ENCODE measurements at regions not wholly inside any gene's neighbourhood (a gene's known extent, or its start where the extent isn't known, plus 50 kb on each side); places are given as distances from the start of the nearest gene placed in this dataset.

DNA sequence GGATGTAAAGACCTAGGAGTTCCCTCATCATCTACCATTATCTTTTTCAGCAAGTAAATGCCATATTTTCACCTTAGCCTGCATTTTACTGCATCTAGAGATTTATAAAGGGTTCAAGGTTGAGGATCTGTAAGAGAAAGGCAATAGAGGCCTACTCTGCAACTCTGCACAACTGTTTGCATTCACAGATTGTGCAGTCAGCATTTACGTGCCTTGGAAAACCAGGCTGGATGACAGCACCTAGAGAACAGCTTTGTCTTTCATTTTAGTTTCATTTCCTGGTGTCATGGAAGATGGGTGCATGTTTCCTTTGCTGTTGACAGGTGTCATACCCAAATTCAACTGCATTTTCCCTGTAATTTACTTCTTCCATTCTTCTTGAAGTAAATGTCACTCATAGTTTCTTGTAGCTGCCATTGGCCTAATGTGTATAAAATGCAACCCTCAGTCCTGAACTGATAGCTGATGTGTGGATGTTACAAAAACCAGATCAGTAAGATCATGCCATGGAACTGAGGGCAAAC, 817.5 kb downstream of the SQOR start:
- Mint-ChIP-seq H3K36me3 (ENCODE audit: low read depth) (no peaks in the 10 kb centered on the region), H3K4me3 (no peak overlapping the region), H3K27ac (no peak overlapping the region), H3K4me1 (ENCODE audit: low read depth) (no peaks in the 10 kb centered on the region), H3K27me3 (no peaks in the 10 kb centered on the region), H3K9me3 (peaks cover 4% of the 10 kb centered on the region)

DNA sequence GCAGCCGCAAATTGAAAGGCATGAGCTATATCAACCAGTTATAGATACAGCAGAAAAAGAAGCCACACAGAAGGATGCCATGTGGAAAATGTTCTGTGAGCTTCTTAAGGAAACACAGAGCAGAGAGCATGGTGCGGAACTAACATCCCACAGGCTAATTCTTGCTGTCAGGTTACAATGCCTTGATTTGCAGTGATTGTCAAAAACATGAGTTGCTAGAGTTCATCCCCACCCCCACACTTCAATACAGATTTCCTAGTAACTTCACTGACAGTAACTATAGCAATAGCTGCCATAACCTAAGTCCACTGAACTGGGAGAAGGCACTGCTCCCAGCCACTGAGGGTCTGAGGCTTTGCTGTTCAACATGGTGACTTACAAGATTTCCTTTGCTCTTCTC, 821.6 kb downstream of the SQOR start:
- Mint-ChIP-seq H3K27ac (no peak overlapping the region), H3K36me3 (ENCODE audit: low read depth) (no peaks in the 10 kb centered on the region), H3K4me3 (no peak overlapping the region), H3K9me3 (peaks cover 13% of the 10 kb centered on the region), H3K4me1 (ENCODE audit: low read depth) (no peaks in the 10 kb centered on the region), H3K27me3 (no peaks in the 10 kb centered on the region)

DNA sequence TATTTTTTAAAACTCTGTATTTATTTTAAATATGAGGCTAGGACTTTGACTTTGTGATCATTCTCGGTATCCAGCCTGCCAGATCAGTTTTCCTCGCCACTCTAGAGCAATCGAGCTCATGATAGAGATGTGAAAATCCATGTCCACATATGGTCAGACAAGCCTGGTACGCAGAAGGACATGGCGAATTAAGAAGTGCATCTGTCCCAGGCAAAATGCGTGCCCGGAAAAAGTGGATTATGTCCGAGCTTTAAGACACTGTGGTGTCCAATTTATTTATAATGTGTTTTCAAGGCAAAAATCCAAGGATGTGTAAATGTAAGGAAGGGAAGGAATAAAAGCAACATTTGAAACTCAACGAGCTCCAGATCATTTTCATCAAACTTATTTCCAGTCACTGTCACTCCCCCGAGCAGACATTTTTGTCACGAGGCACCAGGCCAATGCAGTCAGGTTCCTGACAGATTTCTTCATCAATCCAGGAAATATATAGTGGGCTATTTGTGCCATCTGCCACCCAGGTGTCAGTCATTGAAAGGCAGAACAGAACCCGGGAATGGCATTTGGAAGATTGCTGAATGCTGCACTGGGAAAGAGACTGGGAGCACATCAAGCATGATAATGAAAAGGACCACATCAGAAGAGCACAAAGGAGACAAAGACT, 825.7 kb downstream of the SQOR start:
- Mint-ChIP-seq H3K9me3 (peaks cover 19% of the 10 kb centered on the region), H3K27ac (no peak overlapping the region), H3K4me1 (ENCODE audit: low read depth) (no peaks in the 10 kb centered on the region), H3K36me3 (ENCODE audit: low read depth) (no peaks in the 10 kb centered on the region), H3K27me3 (no peaks in the 10 kb centered on the region), H3K4me3 (no peak overlapping the region)

DNA sequence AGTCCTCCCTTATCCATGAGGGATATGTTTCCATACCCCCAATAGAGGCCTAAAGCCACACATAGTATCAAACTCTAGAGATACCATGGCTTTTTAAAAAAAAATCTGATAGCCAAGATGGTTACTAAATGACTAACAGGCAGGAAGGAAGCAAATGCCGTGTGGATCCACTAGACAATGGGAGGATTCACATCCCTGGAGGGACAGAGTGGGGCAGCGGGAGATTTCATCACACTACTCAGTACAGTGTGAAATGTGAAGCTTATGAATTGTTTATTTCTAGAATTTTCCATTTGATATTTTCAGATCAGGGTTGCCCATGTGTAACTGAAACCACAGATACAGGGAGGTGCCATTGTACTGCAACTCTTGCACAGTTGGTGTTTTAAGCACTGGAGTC, 826.6 kb downstream of the SQOR start:
- Mint-ChIP-seq H3K36me3 (ENCODE audit: low read depth) (no peaks in the 10 kb centered on the region), H3K9me3 (peaks cover 19% of the 10 kb centered on the region), H3K4me1 (ENCODE audit: low read depth) (no peaks in the 10 kb centered on the region), H3K4me3 (no peak overlapping the region), H3K27ac (no peak overlapping the region), H3K27me3 (no peaks in the 10 kb centered on the region)

DNA sequence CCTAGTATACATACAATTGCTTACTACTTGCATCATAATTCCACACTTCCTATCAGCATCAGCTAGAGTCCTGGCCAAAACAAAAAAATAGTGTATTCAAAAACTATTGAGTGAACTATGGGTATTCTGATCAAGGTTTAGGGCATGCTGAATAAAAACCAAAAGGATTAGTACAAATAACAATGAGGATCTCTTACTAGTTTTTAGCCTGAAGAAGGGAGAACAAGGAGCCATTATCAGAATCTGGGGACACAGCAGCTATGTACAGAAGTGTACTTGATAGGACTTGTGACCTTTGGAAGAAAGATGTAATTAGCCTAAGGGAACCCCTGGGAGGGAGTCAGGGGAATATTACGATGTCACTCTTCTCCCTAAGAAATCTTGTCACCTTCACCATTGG, 832.2 kb downstream of the SQOR start:
- no peak overlapping the region for H3K4me3 Mint-ChIP-seq
- no peaks in the 10 kb centered on the region for H3K27me3 Mint-ChIP-seq
- H3K9me3 Mint-ChIP-seq, result peaks cover 8% of the 10 kb centered on the region
- H3K27ac Mint-ChIP-seq, result no peak overlapping the region
- H3K4me1 Mint-ChIP-seq (ENCODE audit: low read depth), result no peaks in the 10 kb centered on the region
- H3K36me3 Mint-ChIP-seq (ENCODE audit: low read depth), result no peaks in the 10 kb centered on the region

DNA sequence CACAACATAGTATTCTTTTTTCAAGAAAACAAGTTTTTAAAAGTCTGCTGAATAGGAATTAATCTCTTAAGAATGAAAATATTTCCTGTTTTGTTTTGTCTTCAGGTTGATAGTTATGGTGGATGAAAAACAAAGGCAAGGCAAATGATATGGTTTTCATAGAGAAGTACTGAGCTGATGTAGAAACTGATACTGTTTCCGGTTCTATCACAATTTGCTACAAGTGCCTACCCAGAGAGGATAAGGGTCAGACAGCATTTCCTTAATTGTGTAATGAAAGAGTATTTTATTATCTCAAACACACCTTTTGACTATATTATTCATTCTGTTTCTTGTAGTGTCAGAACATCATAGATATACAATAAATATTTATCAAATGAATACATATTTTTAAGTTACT, 836.3 kb downstream of the SQOR start:
- H3K36me3 Mint-ChIP-seq (ENCODE audit: low read depth), result no peaks in the 10 kb centered on the region
- no peak overlapping the region for H3K27ac Mint-ChIP-seq
- H3K9me3 Mint-ChIP-seq, result peaks cover 7% of the 10 kb centered on the region
- no peaks in the 10 kb centered on the region for H3K4me1 Mint-ChIP-seq (ENCODE audit: low read depth)
- no peak overlapping the region for H3K4me3 Mint-ChIP-seq
- H3K27me3 Mint-ChIP-seq, result no peaks in the 10 kb centered on the region

DNA sequence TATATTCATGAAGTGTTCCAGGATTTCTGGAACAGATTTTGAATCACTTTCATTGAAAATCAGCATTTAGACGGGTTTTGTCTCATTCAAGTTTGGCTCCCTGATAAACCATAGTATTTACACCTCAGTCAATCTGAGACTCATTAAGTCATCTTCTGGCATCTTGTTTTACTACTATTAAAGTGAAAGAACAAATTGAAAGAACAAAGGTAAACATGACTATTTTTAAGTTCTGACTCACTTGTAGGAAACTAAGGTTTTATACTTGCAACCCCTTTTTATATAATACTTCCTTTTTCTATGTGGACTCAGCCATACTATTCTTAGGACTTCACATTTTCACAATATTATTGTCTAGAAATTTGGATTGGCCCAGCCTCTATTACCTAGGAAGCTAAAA, 854.4 kb downstream of the SQOR start:
- no peaks in the 10 kb centered on the region for H3K27me3 Mint-ChIP-seq
- H3K9me3 Mint-ChIP-seq, result peaks cover 14% of the 10 kb centered on the region
- no peak overlapping the region for H3K4me3 Mint-ChIP-seq
- H3K27ac Mint-ChIP-seq, result no peak overlapping the region
- H3K36me3 Mint-ChIP-seq (ENCODE audit: low read depth), result no peaks in the 10 kb centered on the region
- H3K4me1 Mint-ChIP-seq (ENCODE audit: low read depth), result no peaks in the 10 kb centered on the region

DNA sequence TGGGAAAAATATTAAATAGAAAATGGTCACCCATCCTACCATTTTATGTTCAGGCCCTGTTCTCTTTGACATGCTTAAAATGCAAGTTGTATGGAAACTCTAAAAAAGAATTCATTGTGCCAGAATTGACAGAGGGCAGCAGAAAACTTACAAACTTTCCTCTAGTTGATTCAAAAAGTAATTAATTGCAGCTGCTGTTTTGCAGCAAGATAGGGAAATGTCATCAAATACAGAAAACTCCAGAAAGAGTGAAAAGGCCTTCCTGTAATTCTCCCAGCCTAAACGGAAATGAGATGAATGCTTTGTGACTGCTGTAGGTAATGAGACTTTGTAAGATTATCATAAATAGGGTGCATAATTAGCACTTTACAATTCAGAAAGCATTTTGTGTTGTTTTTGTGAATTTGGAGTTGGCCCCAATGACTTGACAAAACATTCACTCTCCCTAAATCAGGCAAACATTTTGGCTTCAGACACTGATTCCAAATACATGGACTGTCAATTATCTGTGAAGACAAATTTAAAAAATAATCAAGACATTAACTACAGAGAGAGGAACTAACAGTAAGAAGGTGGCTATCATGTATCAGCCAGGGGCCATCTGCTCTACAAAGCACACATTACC, 861.8 kb downstream of the SQOR start:
- no peaks in the 10 kb centered on the region for H3K4me1 Mint-ChIP-seq (ENCODE audit: low read depth)
- H3K4me3 Mint-ChIP-seq, result no peak overlapping the region
- peaks cover 22% of the 10 kb centered on the region for H3K9me3 Mint-ChIP-seq
- no peak overlapping the region for H3K27ac Mint-ChIP-seq
- no peaks in the 10 kb centered on the region for H3K36me3 Mint-ChIP-seq (ENCODE audit: low read depth)
- no peaks in the 10 kb centered on the region for H3K27me3 Mint-ChIP-seq

DNA sequence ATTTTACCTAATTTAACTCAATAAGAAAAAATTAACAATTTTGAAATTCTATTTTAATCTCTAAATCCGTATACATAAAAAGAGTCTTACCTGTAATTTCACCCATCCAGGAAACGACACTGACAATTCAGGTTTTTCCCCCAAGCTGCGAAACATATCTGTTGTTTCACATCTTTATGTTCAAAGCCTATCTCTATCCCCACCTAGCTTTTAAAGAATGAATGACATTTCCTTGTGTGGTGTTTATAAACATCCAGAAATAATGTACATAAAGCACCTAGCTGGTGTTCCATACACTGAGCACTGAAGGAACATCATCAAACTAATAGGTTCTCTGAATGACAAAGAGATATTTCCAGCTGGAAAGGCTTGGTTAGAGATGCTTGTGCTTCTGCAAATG, 867.8 kb downstream of the SQOR start:
- Mint-ChIP-seq H3K4me1 (ENCODE audit: low read depth) (no peaks in the 10 kb centered on the region), H3K4me3 (no peak overlapping the region), H3K27ac (no peak overlapping the region), H3K27me3 (no peaks in the 10 kb centered on the region), H3K9me3 (peaks cover 10% of the 10 kb centered on the region), H3K36me3 (ENCODE audit: low read depth) (no peaks in the 10 kb centered on the region)

DNA sequence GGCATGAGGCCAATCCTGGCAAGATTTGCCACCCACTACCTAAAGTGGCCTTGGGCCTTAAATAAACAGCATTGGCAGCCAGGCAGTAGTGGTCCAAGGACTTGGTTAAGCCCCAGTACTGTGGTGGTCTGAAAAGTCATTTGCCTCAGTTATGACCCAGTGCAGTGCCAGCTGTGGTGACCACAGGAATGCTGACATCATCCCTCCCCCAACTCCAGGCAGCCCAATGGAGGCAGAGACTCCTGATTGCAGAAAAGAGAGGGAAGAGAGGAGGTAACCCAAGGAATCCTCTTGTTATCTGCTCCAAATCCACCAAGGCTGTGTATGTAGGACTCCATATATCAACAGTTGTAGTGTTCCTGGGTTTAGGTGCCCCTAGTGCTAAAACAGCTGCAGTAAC, 883.6 kb downstream of the SQOR start:
- Mint-ChIP-seq H3K27me3 (no peaks in the 10 kb centered on the region), H3K4me3 (no peak overlapping the region), H3K36me3 (ENCODE audit: low read depth) (no peaks in the 10 kb centered on the region), H3K4me1 (ENCODE audit: low read depth) (no peaks in the 10 kb centered on the region), H3K27ac (no peak overlapping the region), H3K9me3 (peaks cover 8% of the 10 kb centered on the region)

DNA sequence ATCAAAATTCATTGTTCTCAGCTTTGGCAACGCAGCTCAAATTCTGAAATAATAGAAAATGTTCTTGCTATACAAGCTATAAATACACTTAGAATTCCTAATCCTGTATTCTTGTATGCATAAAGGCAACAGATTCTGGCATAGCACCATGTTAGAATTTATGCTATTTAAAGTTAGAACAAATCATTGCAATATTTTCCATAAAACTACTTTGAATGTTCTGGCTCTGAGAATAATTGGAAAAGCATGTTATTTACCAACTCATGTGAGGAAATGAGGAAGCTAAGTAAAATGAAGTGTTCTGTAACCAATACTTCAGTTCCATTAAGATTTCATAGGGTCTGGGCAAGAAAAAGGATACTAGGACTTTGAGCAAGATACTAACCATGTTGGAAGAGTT, 888.9 kb downstream of the SQOR start:
- Mint-ChIP-seq H3K9me3 (peaks cover 18% of the 10 kb centered on the region), H3K27ac (no peak overlapping the region), H3K4me3 (no peak overlapping the region), H3K27me3 (no peaks in the 10 kb centered on the region), H3K4me1 (ENCODE audit: low read depth) (no peaks in the 10 kb centered on the region), H3K36me3 (ENCODE audit: low read depth) (no peaks in the 10 kb centered on the region)

DNA sequence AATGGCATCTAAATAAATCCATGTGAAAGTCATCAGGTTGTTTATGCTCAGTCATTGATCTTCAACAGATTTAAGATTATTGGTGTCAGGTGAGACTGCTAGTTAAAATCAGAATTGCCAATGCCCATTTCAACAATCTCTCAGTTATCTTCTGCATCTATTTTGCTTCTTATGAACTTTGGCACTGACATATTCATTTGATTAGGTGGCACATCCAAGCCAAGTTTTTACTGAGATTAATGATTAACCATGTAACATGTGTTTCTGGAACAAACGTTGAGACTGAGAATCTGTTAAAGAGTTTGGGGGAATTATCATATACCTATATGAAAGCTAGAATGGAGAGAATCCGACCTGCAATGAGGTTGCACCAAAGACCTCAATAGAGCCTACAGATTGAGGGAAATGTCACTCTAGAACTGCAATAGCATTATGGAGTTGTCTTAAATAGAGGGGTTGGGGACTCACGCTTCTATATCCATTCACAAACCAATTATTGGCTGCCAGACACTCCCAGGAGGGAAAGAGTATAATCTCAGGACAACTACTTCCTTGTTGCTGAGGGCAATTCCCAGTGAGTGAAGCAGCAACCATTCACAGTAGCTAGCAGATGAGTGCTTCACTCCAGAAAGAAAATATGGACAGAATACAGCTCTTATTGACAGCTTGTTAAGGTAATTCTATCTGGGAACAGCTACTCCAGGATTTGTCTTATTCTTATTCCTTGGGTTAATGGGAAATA, 891.3 kb downstream of the SQOR start:
- H3K27me3 Mint-ChIP-seq, result no peaks in the 10 kb centered on the region
- no peaks in the 10 kb centered on the region for H3K4me1 Mint-ChIP-seq (ENCODE audit: low read depth)
- no peak overlapping the region for H3K27ac Mint-ChIP-seq
- no peaks in the 10 kb centered on the region for H3K36me3 Mint-ChIP-seq (ENCODE audit: low read depth)
- peaks cover 17% of the 10 kb centered on the region for H3K9me3 Mint-ChIP-seq
- no peak overlapping the region for H3K4me3 Mint-ChIP-seq

DNA sequence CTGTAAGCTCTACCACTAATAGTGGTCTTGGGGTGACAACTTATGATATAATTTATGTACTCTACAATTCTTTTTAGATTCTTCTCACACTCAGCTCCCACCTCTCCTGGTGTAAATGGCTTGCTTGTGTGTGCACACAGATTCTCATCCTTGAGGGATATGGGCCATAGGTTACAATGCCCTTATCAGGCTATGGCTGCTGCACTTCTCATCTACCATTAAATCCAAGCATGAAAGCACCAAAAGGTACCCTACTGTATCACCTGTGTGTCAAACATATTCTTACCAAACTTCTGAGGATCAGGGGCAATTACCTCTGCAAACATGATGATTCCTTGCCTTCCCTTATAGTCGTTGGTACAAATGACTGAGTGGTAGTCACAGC, 891.9 kb downstream of the SQOR start:
- Mint-ChIP-seq H3K4me3 (no peak overlapping the region), H3K27ac (no peak overlapping the region), H3K9me3 (peaks cover 18% of the 10 kb centered on the region), H3K27me3 (no peaks in the 10 kb centered on the region), H3K4me1 (ENCODE audit: low read depth) (no peaks in the 10 kb centered on the region), H3K36me3 (ENCODE audit: low read depth) (no peaks in the 10 kb centered on the region)

DNA sequence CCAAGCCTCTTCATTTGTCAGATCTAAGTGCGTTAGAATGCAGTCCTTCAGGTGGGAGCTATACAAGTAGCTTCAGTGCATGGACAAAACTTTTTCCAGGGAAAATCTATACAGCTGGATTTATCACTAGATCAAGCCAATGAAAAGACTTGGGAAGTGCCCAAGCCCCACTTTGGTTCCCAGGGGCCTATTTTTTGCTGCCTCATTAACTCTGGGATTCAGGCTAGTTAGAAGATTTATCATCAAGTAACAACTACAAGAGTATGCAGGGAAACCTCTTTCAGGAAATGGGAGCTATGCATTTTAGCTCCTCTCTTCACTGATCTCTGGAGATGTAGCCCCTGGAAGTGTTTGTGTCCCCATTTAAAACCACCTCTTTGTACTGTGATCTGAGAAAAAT, 908.8 kb downstream of the SQOR start:
- Mint-ChIP-seq H3K4me3 (no peak overlapping the region), H3K9me3 (peaks cover 12% of the 10 kb centered on the region), H3K27me3 (no peaks in the 10 kb centered on the region), H3K4me1 (ENCODE audit: low read depth) (no peaks in the 10 kb centered on the region), H3K27ac (no peak overlapping the region), H3K36me3 (ENCODE audit: low read depth) (no peaks in the 10 kb centered on the region)

DNA sequence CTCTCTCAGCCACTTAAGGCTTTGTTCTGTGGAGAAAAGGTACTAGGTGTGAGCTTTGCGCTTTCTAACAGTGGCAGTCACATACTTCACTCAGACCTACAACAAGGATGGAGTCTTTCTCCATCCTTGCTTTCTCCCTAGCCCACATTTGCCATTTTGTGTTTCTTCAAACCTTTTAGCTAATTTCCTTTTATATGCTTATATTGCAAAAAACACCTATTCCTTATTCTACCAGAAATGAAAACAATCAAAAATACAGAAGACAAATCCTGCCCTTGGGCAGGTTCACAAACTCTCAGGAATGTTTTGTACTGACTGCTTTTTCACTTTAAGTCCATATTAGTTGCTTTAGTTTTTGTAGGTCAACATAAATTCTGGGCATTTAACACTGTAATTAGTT, 914.2 kb downstream of the SQOR start:
- H3K36me3 Mint-ChIP-seq (ENCODE audit: low read depth), result no peaks in the 10 kb centered on the region
- no peaks in the 10 kb centered on the region for H3K4me1 Mint-ChIP-seq (ENCODE audit: low read depth)
- H3K4me3 Mint-ChIP-seq, result no peak overlapping the region
- no peak overlapping the region for H3K27ac Mint-ChIP-seq
- no peaks in the 10 kb centered on the region for H3K27me3 Mint-ChIP-seq
- peaks cover 14% of the 10 kb centered on the region for H3K9me3 Mint-ChIP-seq
